Ishikawa (cell line): ENCODE measurements at regions not wholly inside any gene's neighbourhood (a gene's known extent, or its start where the extent isn't known, plus 50 kb on each side); places are given as distances from the start of the nearest gene placed in this dataset.

Experiments used
- CEBPB ChIP-seq: IDR thresholded peaks from 2 replicates; pipeline ENCODE4 v1.6.1; 2012
- CREB1 ChIP-seq: IDR thresholded peaks from 2 replicates; pipeline ENCODE4 v1.6.1; 2012; ENCODE audit warnings: low read depth
- EP300 ChIP-seq: IDR thresholded peaks from 2 replicates; pipeline ENCODE4 v1.6.1; 2012; ENCODE audit warnings: borderline replicate concordance
- FOXM1 ChIP-seq: IDR thresholded peaks from 2 replicates; pipeline ENCODE4 v1.6.1; 2012; ENCODE audit warnings: low read depth, borderline replicate concordance
- RAD21 ChIP-seq: IDR thresholded peaks from 2 replicates; pipeline ENCODE4 v1.6.1; 2012; ENCODE audit warnings: low read depth
- TAF1 ChIP-seq: IDR thresholded peaks from 2 replicates; pipeline ENCODE4 v1.6.1; 2012; ENCODE audit warnings: low read depth, mild to moderate bottlenecking
- TCF12 ChIP-seq: IDR thresholded peaks from 2 replicates; pipeline ENCODE4 v1.6.1; 2012; ENCODE audit warnings: low read depth
- TEAD4 ChIP-seq: IDR thresholded peaks from 2 replicates; pipeline ENCODE4 v1.6.1; 2012
- YY1 ChIP-seq: IDR thresholded peaks from 2 replicates; pipeline ENCODE4 v1.6.1; 2012; ENCODE audit warnings: low read depth
- ZBTB7A ChIP-seq: IDR thresholded peaks from 2 replicates; pipeline ENCODE4 v1.6.1; 2012; ENCODE audit warnings: low read depth
- TF ChIP-seq, protein P1 (sequence below): IDR thresholded peaks from 2 replicates; pipeline ENCODE4 v1.6.1; 2012
- TF ChIP-seq, protein P2 (sequence below): IDR thresholded peaks from 2 replicates; pipeline ENCODE4 v1.6.1; 2012; ENCODE audit warnings: low read depth, mild to moderate bottlenecking
- TF ChIP-seq, protein P3 (sequence below): IDR thresholded peaks from 2 replicates; pipeline ENCODE4 v1.6.1; 2012

DNA sequence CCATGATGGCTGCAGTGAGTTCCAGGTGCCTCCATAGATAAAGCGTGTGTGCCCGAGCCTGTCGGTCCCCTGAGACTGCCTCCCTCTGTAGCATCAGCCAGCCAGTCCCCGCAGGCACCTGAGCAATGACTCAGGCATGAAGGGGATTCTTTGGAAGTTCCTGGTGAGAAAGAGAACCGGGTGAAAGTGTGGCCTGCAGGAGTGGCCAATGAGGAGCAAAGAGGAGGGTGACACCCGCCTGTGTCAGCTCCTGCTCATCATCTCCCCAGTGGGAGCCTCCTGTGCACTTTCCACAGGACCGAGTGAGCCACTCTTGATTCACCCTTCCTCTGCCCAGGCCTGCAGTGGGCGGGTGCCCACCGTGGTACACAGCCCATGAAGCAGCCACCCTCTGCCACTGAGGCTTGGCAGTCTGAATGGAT lies 71.2 kb upstream of the PTPN1 start:
- TF ChIP-seq CEBPB = no peak
- TF ChIP-seq, protein P1, sequence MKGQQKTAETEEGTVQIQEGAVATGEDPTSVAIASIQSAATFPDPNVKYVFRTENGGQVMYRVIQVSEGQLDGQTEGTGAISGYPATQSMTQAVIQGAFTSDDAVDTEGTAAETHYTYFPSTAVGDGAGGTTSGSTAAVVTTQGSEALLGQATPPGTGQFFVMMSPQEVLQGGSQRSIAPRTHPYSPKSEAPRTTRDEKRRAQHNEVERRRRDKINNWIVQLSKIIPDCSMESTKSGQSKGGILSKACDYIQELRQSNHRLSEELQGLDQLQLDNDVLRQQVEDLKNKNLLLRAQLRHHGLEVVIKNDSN = no peak
- TF ChIP-seq EP300 = no peak
- TF ChIP-seq RAD21 = no peak
- no peak for TF ChIP-seq TEAD4
- TF ChIP-seq ZBTB7A = no peak
- no peak for TF ChIP-seq YY1
- TF ChIP-seq, protein P2, sequence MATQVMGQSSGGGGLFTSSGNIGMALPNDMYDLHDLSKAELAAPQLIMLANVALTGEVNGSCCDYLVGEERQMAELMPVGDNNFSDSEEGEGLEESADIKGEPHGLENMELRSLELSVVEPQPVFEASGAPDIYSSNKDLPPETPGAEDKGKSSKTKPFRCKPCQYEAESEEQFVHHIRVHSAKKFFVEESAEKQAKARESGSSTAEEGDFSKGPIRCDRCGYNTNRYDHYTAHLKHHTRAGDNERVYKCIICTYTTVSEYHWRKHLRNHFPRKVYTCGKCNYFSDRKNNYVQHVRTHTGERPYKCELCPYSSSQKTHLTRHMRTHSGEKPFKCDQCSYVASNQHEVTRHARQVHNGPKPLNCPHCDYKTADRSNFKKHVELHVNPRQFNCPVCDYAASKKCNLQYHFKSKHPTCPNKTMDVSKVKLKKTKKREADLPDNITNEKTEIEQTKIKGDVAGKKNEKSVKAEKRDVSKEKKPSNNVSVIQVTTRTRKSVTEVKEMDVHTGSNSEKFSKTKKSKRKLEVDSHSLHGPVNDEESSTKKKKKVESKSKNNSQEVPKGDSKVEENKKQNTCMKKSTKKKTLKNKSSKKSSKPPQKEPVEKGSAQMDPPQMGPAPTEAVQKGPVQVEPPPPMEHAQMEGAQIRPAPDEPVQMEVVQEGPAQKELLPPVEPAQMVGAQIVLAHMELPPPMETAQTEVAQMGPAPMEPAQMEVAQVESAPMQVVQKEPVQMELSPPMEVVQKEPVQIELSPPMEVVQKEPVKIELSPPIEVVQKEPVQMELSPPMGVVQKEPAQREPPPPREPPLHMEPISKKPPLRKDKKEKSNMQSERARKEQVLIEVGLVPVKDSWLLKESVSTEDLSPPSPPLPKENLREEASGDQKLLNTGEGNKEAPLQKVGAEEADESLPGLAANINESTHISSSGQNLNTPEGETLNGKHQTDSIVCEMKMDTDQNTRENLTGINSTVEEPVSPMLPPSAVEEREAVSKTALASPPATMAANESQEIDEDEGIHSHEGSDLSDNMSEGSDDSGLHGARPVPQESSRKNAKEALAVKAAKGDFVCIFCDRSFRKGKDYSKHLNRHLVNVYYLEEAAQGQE = no peak
- TF ChIP-seq CREB1 = no peak
- TF ChIP-seq TAF1 = no peak
- TF ChIP-seq FOXM1 = no peak
- no peak for TF ChIP-seq TCF12
- TF ChIP-seq, protein P3, sequence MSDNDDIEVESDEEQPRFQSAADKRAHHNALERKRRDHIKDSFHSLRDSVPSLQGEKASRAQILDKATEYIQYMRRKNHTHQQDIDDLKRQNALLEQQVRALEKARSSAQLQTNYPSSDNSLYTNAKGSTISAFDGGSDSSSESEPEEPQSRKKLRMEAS = no peak
